ENCODE measurements at regions not wholly inside any gene's neighbourhood (a gene's known extent, or its start where the extent isn't known, plus 50 kb on each side); places are given as distances from the start of the nearest gene placed in this dataset.

DNA sequence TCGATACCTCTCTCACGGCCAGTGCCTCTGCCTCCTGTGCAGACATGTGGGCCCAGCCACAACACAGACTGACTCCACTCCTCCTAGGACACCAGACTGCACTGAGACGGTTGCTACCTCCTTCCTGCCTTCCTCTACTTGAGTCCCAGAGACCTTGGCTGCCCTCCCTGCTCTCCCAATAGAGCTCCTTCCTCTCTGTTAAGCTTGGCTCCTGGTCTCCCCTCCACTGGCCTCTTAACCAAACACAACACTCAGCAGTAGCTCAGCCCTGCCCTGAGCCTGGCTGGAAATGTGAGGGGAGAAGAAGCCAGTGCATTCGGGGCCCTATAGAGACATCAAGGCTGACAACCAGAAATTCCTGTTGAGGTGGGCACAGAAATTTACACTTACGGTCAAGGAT is 102.0 kb downstream of the HTR5A start:
- TF ChIP-seq, protein P1, sequence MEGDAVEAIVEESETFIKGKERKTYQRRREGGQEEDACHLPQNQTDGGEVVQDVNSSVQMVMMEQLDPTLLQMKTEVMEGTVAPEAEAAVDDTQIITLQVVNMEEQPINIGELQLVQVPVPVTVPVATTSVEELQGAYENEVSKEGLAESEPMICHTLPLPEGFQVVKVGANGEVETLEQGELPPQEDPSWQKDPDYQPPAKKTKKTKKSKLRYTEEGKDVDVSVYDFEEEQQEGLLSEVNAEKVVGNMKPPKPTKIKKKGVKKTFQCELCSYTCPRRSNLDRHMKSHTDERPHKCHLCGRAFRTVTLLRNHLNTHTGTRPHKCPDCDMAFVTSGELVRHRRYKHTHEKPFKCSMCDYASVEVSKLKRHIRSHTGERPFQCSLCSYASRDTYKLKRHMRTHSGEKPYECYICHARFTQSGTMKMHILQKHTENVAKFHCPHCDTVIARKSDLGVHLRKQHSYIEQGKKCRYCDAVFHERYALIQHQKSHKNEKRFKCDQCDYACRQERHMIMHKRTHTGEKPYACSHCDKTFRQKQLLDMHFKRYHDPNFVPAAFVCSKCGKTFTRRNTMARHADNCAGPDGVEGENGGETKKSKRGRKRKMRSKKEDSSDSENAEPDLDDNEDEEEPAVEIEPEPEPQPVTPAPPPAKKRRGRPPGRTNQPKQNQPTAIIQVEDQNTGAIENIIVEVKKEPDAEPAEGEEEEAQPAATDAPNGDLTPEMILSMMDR (IDR thresholded peaks at IDR 0.05; ENCODE audit: control insufficient read depth, insufficient read depth, low read depth, low read length, missing control alignments) = no peak
- H3K4me3 ChIP-seq (ENCODE audit: control insufficient read depth, low read depth, low read length) = no peak overlapping the region
- DNase-seq (ENCODE audit: low read depth) = no peak

GRCh38 chr7:155173905-155174304 is 103.8 kb downstream of the HTR5A start:
- no peak for DNase-seq (ENCODE audit: low read depth)
- TF ChIP-seq, protein P1 (IDR thresholded peaks at IDR 0.05; ENCODE audit: control insufficient read depth, insufficient read depth, low read depth, low read length, missing control alignments) = no peak

GRCh38 chr7:155178096-155178495 is 108.0 kb downstream of the HTR5A start:
- no peak overlapping the region for H3K4me3 ChIP-seq (ENCODE audit: control insufficient read depth, low read depth, low read length)
- no peak for DNase-seq (ENCODE audit: low read depth)
- TF ChIP-seq, protein P1 (IDR thresholded peaks at IDR 0.05; ENCODE audit: control insufficient read depth, insufficient read depth, low read depth, low read length, missing control alignments) = no peak

More at GRCh38 chr7:155173905-155174304, 103.8 kb downstream of the HTR5A start:
- H3K4me3 ChIP-seq (ENCODE audit: control insufficient read depth, low read depth, low read length) = no peak overlapping the region

- no peak overlapping the region for H3K4me3 ChIP-seq (ENCODE audit: control insufficient read depth, low read depth, low read length)
- TF ChIP-seq, protein P1 (IDR thresholded peaks at IDR 0.05; ENCODE audit: control insufficient read depth, insufficient read depth, low read depth, low read length, missing control alignments) = no peak
- no peak for DNase-seq (ENCODE audit: low read depth)
These were observed 111.6 kb downstream of the HTR5A start for GRCh38 chr7:155181768-155182167.

DNA sequence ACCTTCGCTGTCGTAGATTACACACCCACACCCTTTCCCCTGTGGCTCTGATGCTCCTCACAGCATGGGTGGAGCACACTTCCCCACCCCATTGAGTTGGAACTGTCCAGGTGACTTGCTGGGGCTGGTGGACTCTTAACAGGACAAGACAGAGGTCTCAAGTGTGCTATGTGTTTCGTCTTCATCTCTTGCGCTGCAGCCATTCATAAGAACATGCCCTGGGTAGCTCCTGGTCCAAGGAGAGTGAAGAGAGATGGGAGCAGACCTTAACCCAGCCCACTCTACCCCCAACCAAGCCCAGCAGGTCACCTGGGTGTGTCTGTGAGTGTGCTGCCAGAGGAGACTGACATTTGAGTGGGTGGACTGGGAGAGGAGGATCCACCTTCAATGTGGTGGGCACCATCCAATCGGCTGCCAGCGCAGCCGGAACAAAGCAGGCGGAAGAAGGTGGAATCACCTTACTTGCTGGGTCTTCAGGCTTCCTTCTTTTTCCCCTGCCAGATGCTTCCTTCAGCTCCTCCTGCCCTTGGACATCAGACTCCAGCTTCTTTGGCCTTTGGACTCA is 112.4 kb downstream of the HTR5A start:
- H3K4me3 ChIP-seq (ENCODE audit: control insufficient read depth, low read depth, low read length) = no peak overlapping the region
- TF ChIP-seq, protein P1 (IDR thresholded peaks at IDR 0.05; ENCODE audit: control insufficient read depth, insufficient read depth, low read depth, low read length, missing control alignments) = no peak
- no peak for DNase-seq (ENCODE audit: low read depth)

DNA sequence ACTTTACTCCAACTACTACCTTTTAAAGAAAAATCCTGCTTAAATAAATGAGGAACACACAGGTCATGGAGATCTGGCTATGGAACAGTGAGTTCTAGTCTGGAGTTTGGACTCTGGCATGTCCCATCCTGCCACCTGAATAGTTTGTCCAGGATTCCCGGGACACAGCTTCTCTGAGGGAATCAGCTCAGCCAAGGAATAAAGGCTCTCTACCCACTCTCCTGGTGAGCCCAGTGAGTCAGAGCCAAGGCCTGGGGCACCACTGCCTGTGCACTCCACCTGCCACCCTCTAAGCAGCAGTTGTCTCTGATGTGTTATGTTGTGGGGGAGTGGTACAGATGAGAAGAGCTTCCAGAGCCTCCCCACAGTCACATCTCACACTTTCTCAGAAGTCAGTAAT is 113.5 kb downstream of the HTR5A start:
- H3K4me3 ChIP-seq (ENCODE audit: control insufficient read depth, low read depth, low read length) = no peak overlapping the region
- DNase-seq (ENCODE audit: low read depth) = no peak
- TF ChIP-seq, protein P1 (IDR thresholded peaks at IDR 0.05; ENCODE audit: control insufficient read depth, insufficient read depth, low read depth, low read length, missing control alignments) = no peak

DNA sequence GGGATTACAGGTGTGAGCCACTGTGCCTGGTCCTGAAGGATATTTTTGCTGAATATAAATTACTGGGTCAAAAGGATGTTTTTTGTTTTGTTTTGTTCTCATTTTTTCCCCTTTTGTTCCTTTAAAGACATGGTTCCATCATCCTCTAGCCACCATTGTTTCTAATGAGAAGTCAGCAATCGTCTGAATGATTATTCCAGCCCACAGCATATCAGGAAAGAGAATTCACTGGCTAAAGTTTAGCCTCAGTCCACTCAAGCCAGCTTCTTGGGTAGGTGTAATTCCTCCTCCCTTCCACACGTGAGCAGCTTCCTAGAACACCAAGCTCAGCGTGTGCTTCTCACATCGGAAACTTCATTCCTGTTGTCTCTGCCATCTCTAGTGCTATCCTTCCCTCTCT is 112.8 kb upstream of the INSIG1 start:
- no peak for DNase-seq (ENCODE audit: low read depth)
- no peak overlapping the region for H3K4me3 ChIP-seq (ENCODE audit: control insufficient read depth, low read depth, low read length)
- TF ChIP-seq, protein P1 (IDR thresholded peaks at IDR 0.05; ENCODE audit: control insufficient read depth, insufficient read depth, low read depth, low read length, missing control alignments) = no peak

All from AG09309 (cell line).